ENCODE measurements at regions not wholly inside any gene's neighbourhood (a gene's known extent, or its start where the extent isn't known, plus 50 kb on each side); places are given as distances from the start of the nearest gene placed in this dataset.

DNA sequence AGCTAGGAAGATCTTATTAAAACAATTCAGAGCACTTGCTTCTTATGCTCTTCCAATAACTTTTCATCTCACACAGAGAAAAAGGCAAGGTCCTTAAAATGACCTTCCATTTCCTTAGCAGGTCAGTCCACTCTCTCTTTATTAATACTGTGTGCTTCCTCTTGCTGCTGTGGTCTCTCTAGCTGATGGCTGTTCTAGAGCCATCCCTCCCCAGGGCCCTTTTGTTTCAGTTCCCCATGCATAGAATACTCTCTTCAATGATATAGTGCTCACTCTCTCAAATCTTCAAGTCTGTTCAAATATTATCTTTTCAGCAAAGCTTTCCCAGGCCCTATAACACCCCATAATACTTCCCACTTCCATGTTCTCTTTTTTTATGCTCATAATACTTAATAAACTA, 469.3 kb downstream of the METTL4 start:
- no peak for DNase-seq
- H3K27ac Mint-ChIP-seq, result no peak overlapping the region
- no peak overlapping the region for H3K4me3 Mint-ChIP-seq
- POLR2A ChIA-PET, result no interaction called here
- H3K9me3 Mint-ChIP-seq, result no peaks in the 10 kb centered on the region
- H3K36me3 Mint-ChIP-seq (ENCODE audit: low read depth), result no peaks in the 10 kb centered on the region
- H3K4me1 Mint-ChIP-seq, result no peaks in the 10 kb centered on the region
- peaks cover 6% of the 10 kb centered on the region for H3K27me3 Mint-ChIP-seq
- CTCF ChIA-PET, result no interaction called here

DNA sequence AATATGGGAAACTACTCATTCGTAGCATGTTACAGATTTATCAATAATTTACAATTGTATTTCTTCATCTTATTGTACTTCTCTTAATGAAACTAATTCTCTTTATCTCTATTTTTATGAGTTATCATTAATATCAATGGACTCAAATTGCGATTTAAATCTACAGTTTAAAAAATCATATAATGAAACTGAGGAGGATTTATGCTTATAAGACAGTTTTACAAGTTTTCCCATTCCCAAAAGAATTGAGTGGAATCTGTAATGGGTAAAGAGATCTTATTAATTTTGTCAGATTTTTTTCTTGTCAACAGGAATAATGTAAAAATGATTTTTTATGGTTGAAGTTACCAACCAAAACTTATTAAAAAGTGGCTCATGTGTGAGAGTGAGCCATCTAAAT, 468.0 kb downstream of the METTL4 start:
- CTCF ChIA-PET, result interaction anchor here (1.7 to 3.0 kb wide), 3 partner anchors 9 to 439 kb away, joined by 6 to 20 read pairs (median 13); no protein-coding TSS in a partner anchor
- DNase-seq, result no peak
- no peak overlapping the region for H3K4me3 Mint-ChIP-seq
- no peaks in the 10 kb centered on the region for H3K4me1 Mint-ChIP-seq
- H3K27ac Mint-ChIP-seq, result no peak overlapping the region
- H3K27me3 Mint-ChIP-seq, result peaks cover 6% of the 10 kb centered on the region
- no peaks in the 10 kb centered on the region for H3K9me3 Mint-ChIP-seq
- POLR2A ChIA-PET, result no interaction called here
- no peaks in the 10 kb centered on the region for H3K36me3 Mint-ChIP-seq (ENCODE audit: low read depth)

DNA sequence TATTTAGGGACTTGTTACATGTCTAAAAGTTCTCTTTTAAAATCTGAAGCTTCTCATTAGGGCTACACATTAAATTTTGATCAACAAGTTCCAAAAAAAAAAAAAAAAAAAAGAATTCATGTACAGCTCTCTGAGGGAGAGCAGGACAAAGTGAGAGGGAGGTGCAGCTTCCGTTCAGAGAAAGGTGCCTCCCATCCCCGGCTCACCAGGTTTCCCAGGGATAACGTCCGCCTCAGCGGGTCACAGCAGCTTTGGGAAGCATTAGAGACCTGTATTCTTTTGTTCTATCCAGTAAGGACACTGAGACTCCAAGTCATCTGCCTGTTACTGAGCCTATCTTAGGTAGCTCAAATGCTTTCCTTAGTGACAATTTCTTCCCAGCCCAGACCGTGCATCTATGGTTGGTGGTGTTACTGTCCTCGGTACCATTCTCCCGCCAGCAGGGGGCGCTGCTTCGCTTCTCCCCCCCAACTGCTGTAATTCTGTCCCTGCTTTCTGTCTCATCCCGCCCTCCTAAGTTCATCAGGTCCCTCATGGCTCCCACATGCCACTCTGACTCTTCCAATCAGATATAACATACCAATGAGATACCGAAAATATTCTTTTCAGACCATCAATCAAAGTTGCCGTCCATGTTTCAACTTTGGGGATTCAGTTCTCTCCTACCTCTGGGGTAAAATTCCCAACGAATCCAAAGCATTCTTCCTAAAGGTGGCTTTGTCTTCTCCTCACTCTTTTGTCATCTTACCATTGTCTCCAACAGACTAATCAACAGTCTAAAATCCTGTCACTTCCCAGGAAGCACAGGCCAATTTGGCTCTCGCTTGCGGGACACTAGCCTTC, 466.5 kb downstream of the METTL4 start:
- peak; percentile 53 for DNase-seq
- POLR2A ChIA-PET, result no interaction called here
- no peak overlapping the region for H3K4me3 Mint-ChIP-seq

DNA sequence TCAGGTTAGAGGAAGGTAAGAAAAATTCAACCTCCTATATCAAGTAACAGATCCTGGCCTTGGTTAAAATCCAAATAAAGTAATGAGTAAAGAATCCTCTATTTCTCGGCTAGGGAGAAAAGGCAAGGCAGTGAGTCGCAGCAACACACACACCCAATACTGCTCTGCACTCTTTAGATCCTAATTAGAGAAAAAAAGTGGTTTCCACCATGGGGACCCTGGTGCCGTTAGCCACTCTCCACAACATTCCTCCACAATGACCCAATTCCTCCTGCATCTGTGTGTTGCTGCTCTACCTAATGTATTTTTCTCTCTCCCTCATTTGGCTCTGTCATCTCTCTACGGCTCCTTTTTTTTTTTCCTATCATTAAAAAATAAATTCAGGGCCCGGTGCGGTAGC, 462.7 kb downstream of the METTL4 start:
- ChIA-PET CTCF (no interaction called here), POLR2A (no interaction called here)
- Mint-ChIP-seq H3K4me1 (no peaks in the 10 kb centered on the region), H3K27ac (no peak overlapping the region), H3K27me3 (no peaks in the 10 kb centered on the region), H3K36me3 (ENCODE audit: low read depth) (no peaks in the 10 kb centered on the region), H3K4me3 (no peak overlapping the region), H3K9me3 (no peaks in the 10 kb centered on the region)
- DNase-seq, result no peak

More for the DNA sequence above, 466.5 kb downstream of the METTL4 start:
- H3K36me3 Mint-ChIP-seq (ENCODE audit: low read depth), result no peaks in the 10 kb centered on the region
- peaks cover 3% of the 10 kb centered on the region for H3K27me3 Mint-ChIP-seq
- H3K9me3 Mint-ChIP-seq, result no peaks in the 10 kb centered on the region
- no peaks in the 10 kb centered on the region for H3K4me1 Mint-ChIP-seq
- CTCF ChIA-PET, result interaction anchor here (0.7 to 3.0 kb wide), 16 partner anchors 8 to 1601 kb away, joined by 3 to 20 read pairs (median 6); no protein-coding TSS in a partner anchor
- H3K27ac Mint-ChIP-seq, result no peak overlapping the region

DNA sequence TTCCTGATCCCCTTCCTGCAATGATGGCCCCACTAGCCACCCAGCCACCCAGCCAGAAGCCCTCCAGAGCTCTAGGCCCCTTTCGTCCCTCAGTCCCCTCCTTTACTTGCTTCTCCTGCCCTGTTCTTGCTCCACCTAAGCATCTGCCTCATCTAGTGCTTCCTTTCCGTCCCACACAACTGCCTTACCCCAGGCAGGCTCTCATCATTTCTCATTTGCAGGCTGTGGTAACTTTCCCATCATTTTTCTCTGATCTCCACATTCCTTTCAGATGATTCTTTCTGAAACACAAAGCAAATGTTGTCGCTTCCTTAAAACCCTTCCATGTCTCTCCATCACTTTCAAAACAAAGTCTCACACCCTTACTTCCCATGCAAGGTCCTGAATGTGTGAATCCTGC, 459.8 kb downstream of the METTL4 start:
- DNase-seq, result no peak
- ChIA-PET CTCF (interaction anchor here (0.9 kb wide), 1 partner anchor 436 kb away, joined by 3 read pairs; no protein-coding TSS in a partner anchor), POLR2A (no interaction called here)
- Mint-ChIP-seq H3K4me1 (no peaks in the 10 kb centered on the region), H3K4me3 (no peak overlapping the region), H3K27ac (no peak overlapping the region), H3K27me3 (peaks cover 3% of the 10 kb centered on the region), H3K9me3 (no peaks in the 10 kb centered on the region), H3K36me3 (ENCODE audit: low read depth) (no peaks in the 10 kb centered on the region)

DNA sequence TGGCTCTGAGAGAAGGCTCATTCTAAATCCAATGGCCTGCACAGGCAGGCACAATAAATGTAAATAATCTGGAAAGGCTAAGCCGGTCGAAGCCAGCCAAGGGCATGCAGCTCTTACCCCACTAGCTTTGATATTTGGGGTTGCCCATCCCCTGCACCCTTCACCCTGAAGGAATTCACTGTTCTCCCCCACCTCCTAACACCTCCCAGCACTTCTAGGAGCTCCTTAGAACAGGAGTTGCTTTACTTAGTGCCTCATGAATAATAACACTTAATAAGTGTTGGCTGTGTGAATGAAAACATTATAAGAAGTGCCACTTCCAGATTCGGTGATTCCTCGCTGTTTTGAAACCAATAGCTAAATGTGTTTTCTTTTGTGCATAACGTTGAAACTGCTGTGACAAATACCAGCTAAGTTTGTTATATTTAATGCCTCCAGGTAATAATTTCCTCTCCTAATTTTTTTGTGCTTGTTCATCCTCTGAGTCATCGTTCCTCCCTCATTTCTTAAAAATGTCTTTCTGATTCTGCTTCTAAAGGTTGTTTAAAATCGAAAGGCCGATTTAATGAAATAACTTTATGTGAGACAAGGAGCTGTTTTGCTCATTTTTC, 458.8 kb downstream of the METTL4 start:
- peaks cover 3% of the 10 kb centered on the region for H3K27me3 Mint-ChIP-seq
- ChIA-PET CTCF (interaction anchor here (1.5 kb wide), 1 partner anchor 9 kb away, joined by 6 read pairs; no protein-coding TSS in a partner anchor), POLR2A (no interaction called here)
- no peaks in the 10 kb centered on the region for H3K36me3 Mint-ChIP-seq (ENCODE audit: low read depth)
- no peaks in the 10 kb centered on the region for H3K4me1 Mint-ChIP-seq
- no peaks in the 10 kb centered on the region for H3K9me3 Mint-ChIP-seq
- no peak for DNase-seq
- no peak overlapping the region for H3K4me3 Mint-ChIP-seq
- no peak overlapping the region for H3K27ac Mint-ChIP-seq

DNA sequence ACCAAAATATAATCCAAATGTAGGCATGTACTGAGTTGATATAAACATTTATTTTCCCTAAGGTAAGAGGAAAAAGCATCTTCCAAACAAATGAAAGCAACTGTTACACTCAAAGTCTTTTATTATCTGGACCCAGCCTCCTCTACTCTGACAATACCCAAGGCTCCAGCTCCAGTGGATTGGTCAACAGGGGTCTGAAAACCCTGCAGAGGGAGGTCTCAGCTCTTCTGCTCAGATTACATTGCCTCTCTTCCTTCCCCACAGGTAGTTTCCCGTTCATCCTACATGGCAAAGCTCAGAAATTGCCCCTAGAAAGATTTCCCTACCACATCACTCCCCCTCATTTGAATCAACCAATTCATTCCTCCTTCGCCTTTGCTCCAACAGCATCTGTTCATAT, 457.0 kb downstream of the METTL4 start:
- no peak overlapping the region for H3K4me3 Mint-ChIP-seq
- no peak for DNase-seq
- ChIA-PET POLR2A (no interaction called here), CTCF (no interaction called here)
- no peaks in the 10 kb centered on the region for H3K4me1 Mint-ChIP-seq
- no peaks in the 10 kb centered on the region for H3K9me3 Mint-ChIP-seq
- no peak overlapping the region for H3K27ac Mint-ChIP-seq
- peaks cover 7% of the 10 kb centered on the region for H3K27me3 Mint-ChIP-seq
- H3K36me3 Mint-ChIP-seq (ENCODE audit: low read depth), result no peaks in the 10 kb centered on the region

DNA sequence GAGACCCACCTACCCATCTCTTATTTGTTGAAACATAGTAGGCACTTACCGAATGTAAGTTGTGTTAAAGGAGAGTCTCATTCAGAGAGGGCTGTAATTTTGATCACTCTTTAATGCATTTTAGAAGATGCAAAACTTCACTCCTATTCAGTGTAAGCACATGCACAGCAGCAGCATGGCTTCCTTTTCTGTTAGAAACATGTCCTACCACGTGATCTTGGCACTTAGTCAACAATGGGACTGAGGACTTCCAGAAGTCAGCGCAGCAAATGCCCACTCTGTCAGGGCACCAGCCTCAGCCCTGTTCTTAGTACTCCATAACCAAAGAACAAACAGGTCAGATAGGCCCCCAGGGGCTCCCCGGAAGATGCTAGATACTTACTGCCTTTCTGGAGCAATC, 456.5 kb downstream of the METTL4 start:
- ChIA-PET CTCF (no interaction called here), POLR2A (no interaction called here)
- Mint-ChIP-seq H3K27me3 (peaks cover 7% of the 10 kb centered on the region), H3K4me1 (no peaks in the 10 kb centered on the region), H3K27ac (no peak overlapping the region), H3K4me3 (no peak overlapping the region), H3K36me3 (ENCODE audit: low read depth) (no peaks in the 10 kb centered on the region), H3K9me3 (no peaks in the 10 kb centered on the region)
- no peak for DNase-seq

DNA sequence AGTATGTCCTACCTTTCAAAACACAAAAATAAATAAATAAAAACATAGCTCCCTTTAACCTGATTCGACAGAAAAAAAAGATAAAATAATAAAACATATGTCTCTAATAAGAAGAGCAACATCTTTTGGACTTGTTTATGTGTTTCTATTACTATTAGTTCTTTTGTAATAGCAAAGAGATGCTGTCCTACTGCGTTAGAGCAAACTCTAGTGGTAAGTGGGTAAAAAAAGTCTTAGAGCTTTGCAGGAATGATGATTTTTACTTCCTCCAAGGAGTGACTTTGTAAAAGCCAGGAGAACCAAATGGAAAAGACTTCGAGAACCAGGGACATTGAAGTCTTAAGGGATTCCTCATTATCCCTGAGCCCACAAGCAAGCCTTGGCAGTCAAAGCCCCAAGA, 450.1 kb downstream of the METTL4 start:
- H3K27ac Mint-ChIP-seq, result no peak overlapping the region
- H3K4me1 Mint-ChIP-seq, result no peaks in the 10 kb centered on the region
- no peak overlapping the region for H3K4me3 Mint-ChIP-seq
- ChIA-PET POLR2A (no interaction called here), CTCF (interaction anchor here (3.6 kb wide), 1 partner anchor 16 kb away, joined by 20 read pairs; no protein-coding TSS in a partner anchor)
- H3K9me3 Mint-ChIP-seq, result no peaks in the 10 kb centered on the region
- no peaks in the 10 kb centered on the region for H3K36me3 Mint-ChIP-seq (ENCODE audit: low read depth)
- DNase-seq, result no peak
- H3K27me3 Mint-ChIP-seq, result peaks cover 5% of the 10 kb centered on the region

DNA sequence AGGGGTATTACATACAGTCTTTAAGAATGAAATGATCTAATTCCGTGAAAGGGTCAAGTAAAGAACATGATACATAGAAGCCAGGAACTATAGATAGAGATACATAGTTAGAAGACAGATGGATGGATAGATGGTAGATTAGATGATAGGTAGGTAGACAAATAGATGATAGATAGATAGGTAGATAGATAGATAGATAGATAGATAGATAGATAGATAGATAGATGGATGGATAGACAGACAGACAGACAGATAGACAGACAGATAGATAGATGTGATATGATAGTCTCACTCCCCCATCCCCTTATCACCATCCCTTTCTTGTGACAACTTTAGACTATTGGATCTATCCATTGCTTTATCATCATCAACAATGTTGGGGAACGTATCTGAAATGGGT, 448.2 kb downstream of the METTL4 start:
- ChIA-PET CTCF (no interaction called here), POLR2A (no interaction called here)
- Mint-ChIP-seq H3K27ac (no peak overlapping the region), H3K27me3 (peaks cover 7% of the 10 kb centered on the region), H3K9me3 (no peaks in the 10 kb centered on the region), H3K4me3 (no peak overlapping the region), H3K36me3 (ENCODE audit: low read depth) (no peaks in the 10 kb centered on the region), H3K4me1 (no peaks in the 10 kb centered on the region)
- DNase-seq, result no peak

DNA sequence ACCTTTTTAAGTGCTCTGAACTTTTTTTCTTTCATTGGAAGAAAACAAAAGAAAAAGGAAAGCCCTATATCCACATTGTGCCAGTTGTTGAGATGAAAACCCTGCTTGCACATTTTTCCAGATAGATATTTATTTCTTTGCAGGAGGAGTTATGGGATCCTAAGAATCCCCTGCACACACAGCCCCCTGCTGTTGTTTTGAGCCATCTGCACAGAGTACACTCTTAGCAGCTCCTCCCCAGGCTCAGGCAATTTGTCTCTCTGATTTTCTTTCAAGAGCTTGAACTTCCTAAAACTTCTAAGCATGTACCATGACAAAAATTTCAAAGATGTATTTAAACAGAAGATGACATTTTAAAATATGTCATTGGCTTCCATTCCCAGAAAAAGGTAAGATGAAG, 436.9 kb downstream of the METTL4 start:
- DNase-seq, result no peak
- no peak overlapping the region for H3K27ac Mint-ChIP-seq
- H3K4me1 Mint-ChIP-seq, result no peaks in the 10 kb centered on the region
- no peak overlapping the region for H3K4me3 Mint-ChIP-seq
- CTCF ChIA-PET, result no interaction called here
- H3K27me3 Mint-ChIP-seq, result no peaks in the 10 kb centered on the region
- POLR2A ChIA-PET, result no interaction called here
- no peaks in the 10 kb centered on the region for H3K9me3 Mint-ChIP-seq
- H3K36me3 Mint-ChIP-seq (ENCODE audit: low read depth), result no peaks in the 10 kb centered on the region

DNA sequence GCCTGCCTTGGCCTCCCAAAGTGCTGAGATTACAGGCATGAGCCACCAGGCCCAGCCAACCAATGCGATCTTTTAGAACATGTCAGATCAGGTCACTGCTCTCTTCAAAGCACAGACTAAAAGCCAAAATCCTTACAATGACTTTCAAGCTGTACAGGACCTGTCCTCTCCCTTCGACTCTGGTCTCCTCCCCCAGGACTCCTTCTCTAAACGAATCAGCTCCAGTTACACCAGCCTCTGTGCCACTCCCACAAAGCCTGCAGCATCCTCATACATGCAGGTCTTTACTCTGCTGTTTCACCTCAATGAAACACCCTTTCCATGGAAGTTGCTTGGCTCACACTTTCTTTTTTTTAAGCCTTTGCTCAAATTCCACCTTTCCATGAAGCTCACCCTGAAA, 436.0 kb downstream of the METTL4 start:
- ChIA-PET POLR2A (no interaction called here), CTCF (no interaction called here)

DNA sequence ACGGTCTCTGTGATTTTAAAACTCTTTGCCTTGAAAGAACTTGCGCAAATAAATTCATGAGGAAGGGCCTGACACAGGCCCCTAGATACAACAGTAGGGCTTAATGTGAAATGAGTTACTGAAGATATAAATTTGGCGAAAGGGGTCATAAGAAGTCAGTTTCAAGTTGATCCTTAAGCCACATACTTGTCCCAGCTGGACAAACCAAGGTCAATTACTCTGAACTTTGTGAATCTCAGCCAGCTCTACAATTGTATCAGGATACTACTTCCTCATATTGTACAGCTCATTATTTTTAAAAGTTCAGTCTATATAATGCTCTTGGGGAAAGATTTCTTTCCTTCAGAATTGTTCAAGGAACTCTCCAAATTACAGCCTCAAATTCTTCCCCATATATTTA, 432.8 kb downstream of the METTL4 start:
- CTCF ChIA-PET, result no interaction called here
- Mint-ChIP-seq H3K27me3 (no peaks in the 10 kb centered on the region), H3K9me3 (no peaks in the 10 kb centered on the region), H3K4me1 (no peaks in the 10 kb centered on the region), H3K27ac (no peak overlapping the region), H3K4me3 (no peak overlapping the region), H3K36me3 (ENCODE audit: low read depth) (no peaks in the 10 kb centered on the region)
- DNase-seq, result no peak
- POLR2A ChIA-PET, result no interaction called here

More for the DNA sequence above, 436.0 kb downstream of the METTL4 start:
- no peak overlapping the region for H3K4me3 Mint-ChIP-seq
- H3K27me3 Mint-ChIP-seq, result no peaks in the 10 kb centered on the region
- no peaks in the 10 kb centered on the region for H3K4me1 Mint-ChIP-seq
- no peaks in the 10 kb centered on the region for H3K36me3 Mint-ChIP-seq (ENCODE audit: low read depth)
- no peak for DNase-seq
- no peak overlapping the region for H3K27ac Mint-ChIP-seq
- no peaks in the 10 kb centered on the region for H3K9me3 Mint-ChIP-seq

DNA sequence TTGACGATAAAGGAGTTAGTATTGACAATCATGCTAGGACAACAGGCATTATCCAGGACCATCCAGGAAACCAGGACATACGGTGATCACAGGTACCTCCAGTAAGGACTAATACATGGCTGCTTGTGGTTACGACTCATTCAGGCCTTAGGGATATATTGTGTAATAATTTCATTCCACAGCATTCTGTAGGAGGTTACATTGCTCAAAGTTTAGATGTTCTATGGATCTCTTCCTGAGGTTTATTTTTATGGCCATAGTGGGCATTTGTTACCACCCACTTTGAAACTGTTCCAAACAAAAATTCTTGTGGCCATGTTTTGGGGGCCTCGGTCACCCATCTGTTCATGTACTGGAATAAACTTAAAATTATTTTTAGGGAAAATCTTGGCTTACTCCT, 431.6 kb downstream of the METTL4 start:
- H3K36me3 Mint-ChIP-seq (ENCODE audit: low read depth), result no peaks in the 10 kb centered on the region
- H3K4me3 Mint-ChIP-seq, result no peak overlapping the region
- POLR2A ChIA-PET, result no interaction called here
- no peaks in the 10 kb centered on the region for H3K27me3 Mint-ChIP-seq
- CTCF ChIA-PET, result no interaction called here
- no peak overlapping the region for H3K27ac Mint-ChIP-seq
- no peak for DNase-seq
- no peaks in the 10 kb centered on the region for H3K9me3 Mint-ChIP-seq
- H3K4me1 Mint-ChIP-seq, result no peaks in the 10 kb centered on the region

Measured in activated CD4-positive, alpha-beta memory T cell treated with anti-CD3 and anti-CD28 coated beads, Interleukin-2, amount 10 ng/mL, durations not matched to agents 7 days and 5 days (primary cell).